Panc1 (cell line): ENCODE measurements at regions not wholly inside any gene's neighbourhood (a gene's known extent, or its start where the extent isn't known, plus 50 kb on each side); places are given as distances from the start of the nearest gene placed in this dataset.

ENCODE experiments used
- ATAC-seq: fragments of 200-7000 bp; cut with Tn5 transposase; 2 replicates; pipeline ENCODE4 v1.9.1; 2020; ENCODE audit warnings: mild to moderate bottlenecking, moderate library complexity
- BruUV-seq: library from RNA; stranded (reverse); fragments of 400-500 nt; replicated peaks from 2 replicates; lab custom pipeline; 2021; lab: Mats Ljungman, UMichigan
- CTCF ChIA-PET: fragments of 300-600 bp; sonication (Branson Sonifier 250); formaldehyde crosslinking; loops from one replicate; lab custom pipeline; 2022; ENCODE audit warnings: antibody characterized with exemption; lab: Charles Lee
- POLR2A ChIA-PET: fragments of 300-600 bp; sonication (Branson Sonifier 250); formaldehyde crosslinking; loops from one replicate; lab custom pipeline; 2022; ENCODE audit warnings: antibody characterized with exemption; lab: Charles Lee
- DNase-seq: peaks from one replicate; pipeline ENCODE4 v3.0.0-alpha.2; 2010; ENCODE audit warnings: low read depth, low spot score
- H3K27ac ChIP-seq: 2 replicates; pipeline ENCODE4 v1.5.1; 2011; ENCODE audit warnings: mild to moderate bottlenecking, low read length, inconsistent platforms
- H3K27me3 ChIP-seq: fragments of 200-500 bp; sonication (Bioruptor generic); 2 replicates; pipeline ENCODE4 v1.6.0; 2014; ENCODE audit warnings: low read length, inconsistent platforms; ENCODE audit not compliant: control insufficient read depth, insufficient read depth
- H3K36me3 ChIP-seq: fragments of 200-500 bp; sonication (Bioruptor generic); 2 replicates; pipeline ENCODE4 v1.5.1; 2014; ENCODE audit warnings: inconsistent platforms, mild to moderate bottlenecking, low read length, moderate library complexity; ENCODE audit not compliant: control insufficient read depth, insufficient read depth
- H3K4me1 ChIP-seq: 2 replicates; pipeline ENCODE4 v1.5.1; 2011; ENCODE audit warnings: inconsistent platforms, mild to moderate bottlenecking, low read length, moderate library complexity; ENCODE audit not compliant: control insufficient read depth, insufficient read depth
- H3K4me3 ChIP-seq, 2 experiments: 2 replicates each; pipeline ENCODE4 v1.5.1; 2011 to 2012; ENCODE audit warnings: low read depth in 2 of 2, low read length in 2 of 2, mild to moderate bottlenecking in 2 of 2, inconsistent platforms in 1 of 2, moderate library complexity in 1 of 2
- H3K9me3 ChIP-seq: fragments of 200-500 bp; sonication (Bioruptor generic); 2 replicates; pipeline ENCODE4 v1.5.1; 2014; ENCODE audit warnings: low read depth, mild to moderate bottlenecking, inconsistent platforms, low read length, moderate library complexity; ENCODE audit not compliant: control insufficient read depth, insufficient read depth
- POLR2AphosphoS5 ChIP-seq: IDR thresholded peaks from 2 replicates; pipeline ENCODE4 v1.6.1; 2012; ENCODE audit warnings: mild to moderate bottlenecking, low read depth, low read length, moderate library complexity
- SIN3A ChIP-seq: IDR thresholded peaks from 2 replicates; pipeline ENCODE4 v1.6.1; 2012; ENCODE audit warnings: low read depth, mild to moderate bottlenecking, low read length, moderate library complexity, borderline replicate concordance; ENCODE audit not compliant: insufficient read depth
- TCF7L2 ChIP-seq: IDR thresholded peaks from 2 replicates; pipeline ENCODE4 v1.6.1; 2011; ENCODE audit warnings: mild to moderate bottlenecking, low read depth, low read length, inconsistent platforms
- in situ Hi-C: cut with HindIII; loops from 2 replicates; pipeline ENCODE4 v1.10.0; 2016; ENCODE audit warnings: low sequenced_read_pairs, low pct_unique_long_range_greater_than_20kb
- intact Hi-C: fragments of 100-400 bp; cut with micrococcal nuclease; formaldehyde crosslinking; loops from one replicate; pipeline ENCODE4 v1.10.0; 2022; ENCODE audit not compliant: unreplicated experiment
- TF ChIP-seq, protein P1 (sequence below): fragments of 450-650 bp; IDR thresholded peaks from 2 replicates; pipeline ENCODE4 v1.5.1; 2017; ENCODE audit warnings: mild to moderate bottlenecking
- TF ChIP-seq, protein P2 (sequence below), 2 experiments: IDR thresholded peaks; 2 replicates each; pipeline ENCODE4 v1.6.1; 2011 to 2012; ENCODE audit warnings: low read depth in 2 of 2, control low read depth in 1 of 2, low read length in 1 of 2, mild to moderate bottlenecking in 1 of 2, moderate library complexity in 1 of 2; ENCODE audit not compliant: insufficient read depth in 1 of 2

DNA sequence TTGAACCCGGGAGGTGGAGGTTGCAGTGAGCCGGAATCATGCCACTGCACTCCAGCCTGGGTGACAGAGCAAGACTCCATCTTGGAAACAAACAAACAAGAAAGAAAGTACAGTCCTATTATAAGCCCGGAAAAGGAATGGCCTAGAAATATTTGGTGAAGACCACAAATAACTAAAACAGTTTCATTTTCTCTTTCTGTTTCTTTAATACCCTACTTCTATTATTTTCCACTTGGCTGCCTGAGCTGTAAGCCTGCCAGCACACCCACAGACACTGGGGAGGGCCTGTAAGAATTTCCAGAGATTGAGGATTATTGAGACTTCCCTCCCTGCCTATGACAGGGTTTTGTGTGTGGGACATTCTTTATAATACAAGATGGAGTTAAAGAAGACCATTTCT, 188.0 kb upstream of the DCC start:
- in situ Hi-C loops: no loop called here
- no peaks in the 10 kb centered on the region for H3K27me3 ChIP-seq
- DNase-seq (no peak), ATAC-seq (no peak)
- H3K27ac ChIP-seq: no peak overlapping the region
- no TSS peak for BruUV-seq
- H3K4me3 ChIP-seq: no peak overlapping the region
- TF ChIP-seq, protein P1, sequence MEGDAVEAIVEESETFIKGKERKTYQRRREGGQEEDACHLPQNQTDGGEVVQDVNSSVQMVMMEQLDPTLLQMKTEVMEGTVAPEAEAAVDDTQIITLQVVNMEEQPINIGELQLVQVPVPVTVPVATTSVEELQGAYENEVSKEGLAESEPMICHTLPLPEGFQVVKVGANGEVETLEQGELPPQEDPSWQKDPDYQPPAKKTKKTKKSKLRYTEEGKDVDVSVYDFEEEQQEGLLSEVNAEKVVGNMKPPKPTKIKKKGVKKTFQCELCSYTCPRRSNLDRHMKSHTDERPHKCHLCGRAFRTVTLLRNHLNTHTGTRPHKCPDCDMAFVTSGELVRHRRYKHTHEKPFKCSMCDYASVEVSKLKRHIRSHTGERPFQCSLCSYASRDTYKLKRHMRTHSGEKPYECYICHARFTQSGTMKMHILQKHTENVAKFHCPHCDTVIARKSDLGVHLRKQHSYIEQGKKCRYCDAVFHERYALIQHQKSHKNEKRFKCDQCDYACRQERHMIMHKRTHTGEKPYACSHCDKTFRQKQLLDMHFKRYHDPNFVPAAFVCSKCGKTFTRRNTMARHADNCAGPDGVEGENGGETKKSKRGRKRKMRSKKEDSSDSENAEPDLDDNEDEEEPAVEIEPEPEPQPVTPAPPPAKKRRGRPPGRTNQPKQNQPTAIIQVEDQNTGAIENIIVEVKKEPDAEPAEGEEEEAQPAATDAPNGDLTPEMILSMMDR: no peak
- TF ChIP-seq, protein P2, sequence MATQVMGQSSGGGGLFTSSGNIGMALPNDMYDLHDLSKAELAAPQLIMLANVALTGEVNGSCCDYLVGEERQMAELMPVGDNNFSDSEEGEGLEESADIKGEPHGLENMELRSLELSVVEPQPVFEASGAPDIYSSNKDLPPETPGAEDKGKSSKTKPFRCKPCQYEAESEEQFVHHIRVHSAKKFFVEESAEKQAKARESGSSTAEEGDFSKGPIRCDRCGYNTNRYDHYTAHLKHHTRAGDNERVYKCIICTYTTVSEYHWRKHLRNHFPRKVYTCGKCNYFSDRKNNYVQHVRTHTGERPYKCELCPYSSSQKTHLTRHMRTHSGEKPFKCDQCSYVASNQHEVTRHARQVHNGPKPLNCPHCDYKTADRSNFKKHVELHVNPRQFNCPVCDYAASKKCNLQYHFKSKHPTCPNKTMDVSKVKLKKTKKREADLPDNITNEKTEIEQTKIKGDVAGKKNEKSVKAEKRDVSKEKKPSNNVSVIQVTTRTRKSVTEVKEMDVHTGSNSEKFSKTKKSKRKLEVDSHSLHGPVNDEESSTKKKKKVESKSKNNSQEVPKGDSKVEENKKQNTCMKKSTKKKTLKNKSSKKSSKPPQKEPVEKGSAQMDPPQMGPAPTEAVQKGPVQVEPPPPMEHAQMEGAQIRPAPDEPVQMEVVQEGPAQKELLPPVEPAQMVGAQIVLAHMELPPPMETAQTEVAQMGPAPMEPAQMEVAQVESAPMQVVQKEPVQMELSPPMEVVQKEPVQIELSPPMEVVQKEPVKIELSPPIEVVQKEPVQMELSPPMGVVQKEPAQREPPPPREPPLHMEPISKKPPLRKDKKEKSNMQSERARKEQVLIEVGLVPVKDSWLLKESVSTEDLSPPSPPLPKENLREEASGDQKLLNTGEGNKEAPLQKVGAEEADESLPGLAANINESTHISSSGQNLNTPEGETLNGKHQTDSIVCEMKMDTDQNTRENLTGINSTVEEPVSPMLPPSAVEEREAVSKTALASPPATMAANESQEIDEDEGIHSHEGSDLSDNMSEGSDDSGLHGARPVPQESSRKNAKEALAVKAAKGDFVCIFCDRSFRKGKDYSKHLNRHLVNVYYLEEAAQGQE (IDR thresholded peaks at IDR 0.05; ENCODE audit: insufficient read depth in 1 of 2, low read depth in 2 of 2, low read length in 1 of 2): no peak
- intact Hi-C loops: no loop called here
- no peaks in the 10 kb centered on the region for H3K36me3 ChIP-seq
- CTCF ChIA-PET: no interaction called here
- H3K9me3 ChIP-seq: no peaks in the 10 kb centered on the region
- H3K4me1 ChIP-seq: no peaks in the 10 kb centered on the region
- POLR2A ChIA-PET: no interaction called here

DNA sequence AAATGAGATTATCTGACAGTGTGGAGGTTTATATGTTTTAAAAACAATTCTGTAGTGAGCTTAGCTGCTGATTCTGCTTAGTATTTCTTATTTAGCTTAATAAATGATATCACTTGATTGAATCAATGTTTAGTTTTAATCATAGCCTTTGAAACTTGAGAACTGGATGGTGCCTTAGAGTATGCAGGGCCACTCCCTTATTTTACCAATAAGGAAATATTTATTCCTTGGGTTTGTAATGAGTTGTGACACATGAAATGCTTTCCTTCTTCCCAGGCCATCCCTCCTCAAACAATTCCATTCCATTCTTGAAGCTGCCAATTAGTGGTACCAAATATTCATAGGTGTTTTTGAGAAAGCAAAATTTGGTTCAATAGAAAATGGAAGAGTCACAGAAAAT, 183.8 kb upstream of the DCC start:
- H3K27me3 ChIP-seq: no peaks in the 10 kb centered on the region
- no peak for TF ChIP-seq TCF7L2
- no peak for TF ChIP-seq POLR2AphosphoS5
- TF ChIP-seq, protein P2 (IDR thresholded peaks at IDR 0.05; ENCODE audit: insufficient read depth in 1 of 2, low read depth in 2 of 2, low read length in 1 of 2): no peak
- no peak for TF ChIP-seq SIN3A
- TF ChIP-seq, protein P1: no peak
- intact Hi-C loops (no loop called here), in situ Hi-C loops (no loop called here)
- H3K27ac ChIP-seq: no peak overlapping the region
- no peaks in the 10 kb centered on the region for H3K36me3 ChIP-seq
- POLR2A ChIA-PET: no interaction called here
- H3K9me3 ChIP-seq: no peaks in the 10 kb centered on the region
- CTCF ChIA-PET: no interaction called here
- H3K4me1 ChIP-seq: no peaks in the 10 kb centered on the region
- no TSS peak for BruUV-seq
- ATAC-seq (no peak), DNase-seq (no peak)
- H3K4me3 ChIP-seq: no peak overlapping the region
